GM12878 (cell line): ENCODE measurements at regions not wholly inside any gene's neighbourhood (a gene's known extent, or its start where the extent isn't known, plus 50 kb on each side); places are given as distances from the start of the nearest gene placed in this dataset.

ENCODE experiments used
- ATAC-seq: fragments of 200-7000 bp; cut with Tn5 transposase; 3 replicates; pipeline ENCODE4 v1.9.1; 2020; ENCODE audit warnings: mild to moderate bottlenecking, moderate library complexity
- BruUV-seq: library from RNA; stranded (reverse); fragments of 400-500 nt; replicated peaks from 2 replicates; lab custom pipeline; 2021; lab: Mats Ljungman, UMichigan
- CTCF ChIA-PET: fragments of 300-600 bp; sonication (Branson Sonifier 250); formaldehyde crosslinking; extraction: SDS; loops from one replicate; lab custom pipeline; 2021; ENCODE audit warnings: inconsistent platforms; lab: Yijun Ruan, JAX
- POLR2A ChIA-PET: fragments of 350-600 bp; formaldehyde crosslinking; extraction: SDS; loops from one replicate; lab custom pipeline; 2021; ENCODE audit warnings: inconsistent platforms; lab: Charles Lee
- RAD21 ChIA-PET: fragments of 300-600 bp; sonication (Branson Sonifier 250); formaldehyde crosslinking; loops from one replicate; lab custom pipeline; 2023; ENCODE audit warnings: antibody characterized with exemption; ENCODE audit not compliant: unreplicated experiment; lab: Charles Lee
- SMC1A ChIA-PET: fragments of 300-600 bp; sonication (Branson Sonifier 250); formaldehyde crosslinking; loops from one replicate; lab custom pipeline; 2023; ENCODE audit not compliant: unreplicated experiment, uncharacterized antibody; lab: Charles Lee
- DNase-seq: peaks from one replicate; pipeline ENCODE4 v3.0.0-alpha.2; 2011; ENCODE audit warnings: low read depth, low spot score
- FAIRE-seq: peaks from 3 replicates; lab custom pipeline; 2011; peaks lifted over from hg19 to GRCh38; lab: Jason Lieb, UNC
- H2AFZ ChIP-seq: 2 replicates; pipeline ENCODE4 v1.6.0; 2011; ENCODE audit warnings: low read depth, low read length, control low read depth; ENCODE audit not compliant: control insufficient read depth
- H3K27ac ChIP-seq: 2 replicates; pipeline ENCODE4 v1.5.1; 2011; ENCODE audit warnings: control low read depth; ENCODE audit not compliant: control insufficient read depth, insufficient read depth
- H3K27me3 ChIP-seq, 2 experiments: replicated peaks in 1 of 2; 2 replicates each; pipeline versions ENCODE4 v1.6.0 to v1.6.1; 2011; ENCODE audit warnings: low read length in 1 of 2; ENCODE audit not compliant: control insufficient read depth in 2 of 2, insufficient read depth in 2 of 2
- H3K36me3 ChIP-seq, 2 experiments: 2 replicates each; pipeline ENCODE4 v1.5.1; 2011; ENCODE audit warnings: low read length in 1 of 2; ENCODE audit not compliant: control insufficient read depth in 2 of 2, insufficient read depth in 2 of 2
- H3K4me1 ChIP-seq: 2 replicates; pipeline ENCODE4 v1.6.1; 2011; ENCODE audit warnings: mild to moderate bottlenecking, low read length, moderate library complexity, mixed read lengths; ENCODE audit not compliant: control insufficient read depth, insufficient read depth
- H3K4me2 ChIP-seq: 2 replicates; pipeline ENCODE4 v1.6.0; 2011; ENCODE audit warnings: control low read depth; ENCODE audit not compliant: control insufficient read depth, insufficient read depth
- H3K4me3 ChIP-seq: fragments of 200-600 bp; sonication (generic); 2 replicates; pipeline ENCODE4 v1.5.1; 2016
- H3K79me2 ChIP-seq: 2 replicates; pipeline ENCODE4 v1.6.0; 2011; ENCODE audit warnings: low read length; ENCODE audit not compliant: control insufficient read depth, insufficient read depth
- H3K9ac ChIP-seq: 2 replicates; pipeline ENCODE4 v1.8.0; 2011; ENCODE audit warnings: low read length, control low read depth, mixed read lengths; ENCODE audit not compliant: control insufficient read depth, insufficient read depth
- H3K9me3 ChIP-seq: replicated peaks from 3 replicates; pipeline ENCODE4 v1.5.1; 2011; ENCODE audit warnings: mild to moderate bottlenecking, low read length; ENCODE audit not compliant: control insufficient read depth, insufficient read depth
- H4K20me1 ChIP-seq: 2 replicates; pipeline ENCODE4 v1.6.0; 2011; ENCODE audit not compliant: control insufficient read depth, insufficient read depth
- CHD1 ChIP-seq: IDR thresholded peaks from 2 replicates; pipeline ENCODE4 v1.6.1; 2012; ENCODE audit warnings: low read depth, low read length, improper control_type of control experiment
- CHD2 ChIP-seq: IDR thresholded peaks from 2 replicates; pipeline ENCODE4 v1.6.1; 2011; ENCODE audit warnings: low read depth, low read length, improper control_type of control experiment, borderline replicate concordance
- CUX1 ChIP-seq: IDR thresholded peaks from 2 replicates; pipeline ENCODE4 v1.6.1; 2012; ENCODE audit warnings: improper control_type of control experiment, low read depth, low read length; ENCODE audit not compliant: insufficient replicate concordance
- EP300 ChIP-seq, 2 experiments: fragments of 150-350 bp in 1 of 2; IDR thresholded peaks; 2 replicates each; pipeline ENCODE4 v1.6.1; 2011 to 2012; ENCODE audit warnings: low read depth in 2 of 2, low read length in 2 of 2, borderline replicate concordance in 1 of 2, improper control_type of control experiment in 1 of 2, inconsistent platforms in 1 of 2; ENCODE audit not compliant: control insufficient read depth in 1 of 2
- ETV6 ChIP-seq, 2 experiments: fragments of 450-650 bp in 1 of 2; IDR thresholded peaks in 1 of 2; conservative IDR thresholded peaks in 1 of 2; 2 replicates each; pipeline ENCODE4 v1.6.1; 2014; ENCODE audit warnings: antibody characterized with exemption in 1 of 2, borderline replicate concordance in 1 of 2, low read depth in 1 of 2, mild to moderate bottlenecking in 1 of 2, moderate library complexity in 1 of 2
- HCFC1 ChIP-seq: fragments of 150-350 bp; IDR thresholded peaks from 2 replicates; pipeline ENCODE4 v1.6.1; 2014; ENCODE audit warnings: low read length
- LARP7 ChIP-seq: fragments of 450-650 bp; IDR thresholded peaks from 2 replicates; pipeline ENCODE4 v1.6.1; 2017; ENCODE audit warnings: mild to moderate bottlenecking
- PAX8 ChIP-seq: fragments of 450-650 bp; IDR thresholded peaks from 2 replicates; pipeline ENCODE4 v1.6.1; 2017; ENCODE audit warnings: mild to moderate bottlenecking, moderate library complexity
- RAD21 ChIP-seq: IDR thresholded peaks from 2 replicates; pipeline ENCODE4 v1.6.1; 2011; ENCODE audit warnings: mild to moderate bottlenecking, low read depth, low read length, moderate library complexity; ENCODE audit not compliant: insufficient read depth
- RCOR1 ChIP-seq: conservative IDR thresholded peaks from 2 replicates; pipeline ENCODE4 v1.6.1; 2012; ENCODE audit warnings: low read depth, low read length, improper control_type of control experiment
- SMARCA5 ChIP-seq: fragments of 450-650 bp; IDR thresholded peaks from 2 replicates; pipeline ENCODE4 v1.6.1; 2017; ENCODE audit warnings: mild to moderate bottlenecking
- SRF ChIP-seq, 2 experiments: IDR thresholded peaks; 2 replicates each; pipeline ENCODE4 v1.6.1; 2011; ENCODE audit warnings: low read depth in 2 of 2, low read length in 2 of 2, mild to moderate bottlenecking in 1 of 2, moderate library complexity in 1 of 2
- STAT3 ChIP-seq: IDR thresholded peaks from 2 replicates; pipeline ENCODE4 v1.6.1; 2011; ENCODE audit warnings: low read depth, low read length, improper control_type of control experiment
- TBL1XR1 ChIP-seq: IDR thresholded peaks from 2 replicates; pipeline ENCODE4 v1.6.1; 2012; ENCODE audit warnings: low read depth, low read length, improper control_type of control experiment
- TCF7 ChIP-seq: IDR thresholded peaks from 2 replicates; pipeline ENCODE4 v1.6.1; 2014; ENCODE audit warnings: antibody characterized with exemption, borderline replicate concordance
- ZNF592 ChIP-seq: fragments of 450-650 bp; IDR thresholded peaks from 2 replicates; pipeline ENCODE4 v1.6.1; 2017; ENCODE audit warnings: mild to moderate bottlenecking, moderate library complexity
- ZZZ3 ChIP-seq: IDR thresholded peaks from 2 replicates; pipeline ENCODE4 v1.6.1; 2011; ENCODE audit warnings: low read depth; ENCODE audit not compliant: control insufficient read depth, insufficient read length
- WGBS: methylation state at CpG from one replicate; pipeline ENCODE4 v1.1.6; 2016; ENCODE audit warnings: low lambda C conversion rate; ENCODE audit not compliant: insufficient replicate concordance, insufficient coverage; ENCODE audit errors: missing lambda C conversion rate; 5-methylcytosine and 5-hydroxymethylcytosine counted together
- in situ Hi-C: fragments of 300-500 bp; cut with MboI; formaldehyde crosslinking; loops from 9 replicates; pipeline ENCODE4 v1.14.3; 2018; ENCODE audit warnings: mixed read lengths
- intact Hi-C: fragments of 100-400 bp; cut with micrococcal nuclease; formaldehyde crosslinking; loops from one replicate; pipeline ENCODE4 v1.14.2; 2022; ENCODE audit not compliant: unreplicated experiment

GRCh38 chr6:165820934-165821333 lies 157.9 kb upstream of the PDE10A start:
- no peaks in the 10 kb centered on the region for H3K79me2 ChIP-seq
- CTCF ChIA-PET: no interaction called here
- peaks cover 0 to 8% of the 10 kb centered on the region in 2 experiments; a peak in 3 of 4 replicates for H3K27me3 ChIP-seq
- in situ Hi-C loops: no loop called here
- H3K9me3 ChIP-seq: no peaks in the 10 kb centered on the region
- ATAC-seq (no peak), DNase-seq (no peak), FAIRE-seq (no peak)
- H4K20me1 ChIP-seq: no peaks in the 10 kb centered on the region
- no peak overlapping the region for H3K27ac ChIP-seq
- intact Hi-C loops: no loop called here
- RAD21 ChIA-PET: no interaction called here
- H3K9ac ChIP-seq: no peak overlapping the region
- H3K4me3 ChIP-seq: no peak overlapping the region
- POLR2A ChIA-PET: no interaction called here
- no peaks in the 10 kb centered on the region for H3K36me3 ChIP-seq
- SMC1A ChIA-PET: no interaction called here
- 20% methylated on average over 6 of the region's 6 CpGs for WGBS
- no peaks in the 10 kb centered on the region for H3K4me1 ChIP-seq
- no TSS peak for BruUV-seq
- no peak overlapping the region for H2AFZ ChIP-seq
- no peak overlapping the region for H3K4me2 ChIP-seq
- TF ChIP-seq RCOR1 (no peak), HCFC1 (no peak), ZNF592 (no peak), CHD1 (no peak), PAX8 (no peak), SRF (IDR thresholded peaks at IDR 0.05; ENCODE audit: low read depth in 2 of 2, low read length in 2 of 2) (no peak), ETV6 (conservative IDR thresholded peaks at IDR 0.05 in 1 of 2, IDR thresholded peaks at IDR 0.05 in 1 of 2; ENCODE audit: borderline replicate concordance in 1 of 2, low read depth in 1 of 2) (no peak), RAD21 (no peak), SMARCA5 (no peak), LARP7 (no peak), TBL1XR1 (no peak), ZZZ3 (no peak), EP300 (IDR thresholded peaks at IDR 0.05; ENCODE audit: borderline replicate concordance in 1 of 2, control insufficient read depth in 1 of 2, low read depth in 2 of 2, low read length in 2 of 2) (no peak), CUX1 (no peak), TCF7 (no peak), STAT3 (no peak), CHD2 (no peak)
